C4-2B (cell line): ENCODE measurements at regions not wholly inside any gene's neighbourhood (a gene's known extent, or its start where the extent isn't known, plus 50 kb on each side); places are given as distances from the start of the nearest gene placed in this dataset.

Experiments used
- H3K27ac ChIP-seq: fragments of 450-650 bp; 2 replicates; pipeline ENCODE4 v1.5.1; 2017
- CTCF ChIP-seq: fragments of 450-650 bp; conservative IDR thresholded peaks from 2 replicates; pipeline ENCODE4 v1.5.1; 2017; ENCODE audit warnings: mild to moderate bottlenecking
- ZFX ChIP-seq: fragments of 450-650 bp; IDR thresholded peaks from 2 replicates; pipeline ENCODE4 v1.6.1; 2017

- TF ChIP-seq CTCF (no peak), ZFX (no peak)
- H3K27ac ChIP-seq, result no peak overlapping the region
Observed at GRCh38 chr11:27968461-27968860, 139.5 kb downstream of the KIF18A start.

- no peak overlapping the region for H3K27ac ChIP-seq
- TF ChIP-seq ZFX (no peak), CTCF (no peak)
Observed at GRCh38 chr11:27965559-27965958, 142.4 kb downstream of the KIF18A start.

GRCh38 chr11:27963370-27963769 lies 144.6 kb downstream of the KIF18A start:
- H3K27ac ChIP-seq, result no peak overlapping the region
- no peak for TF ChIP-seq ZFX
- no peak for TF ChIP-seq CTCF

GRCh38 chr11:27949951-27950738 lies 157.8 kb downstream of the KIF18A start:
- TF ChIP-seq ZFX (no peak), CTCF (no peak)
- H3K27ac ChIP-seq, result no peak overlapping the region

- TF ChIP-seq CTCF (no peak), ZFX (no peak)
- no peak overlapping the region for H3K27ac ChIP-seq
Observed at GRCh38 chr11:27945348-27945747, 162.6 kb downstream of the KIF18A start.

- H3K27ac ChIP-seq, result no peak overlapping the region
- TF ChIP-seq CTCF, result no peak
- TF ChIP-seq ZFX, result no peak
Observed at GRCh38 chr11:27938011-27938410, 169.9 kb downstream of the KIF18A start.

- H3K27ac ChIP-seq, result no peak overlapping the region
Observed at GRCh38 chr11:27934830-27935145, 173.2 kb downstream of the KIF18A start.

More at GRCh38 chr11:27934830-27935145, 173.2 kb downstream of the KIF18A start:
- TF ChIP-seq CTCF (no peak), ZFX (no peak)
